Muscle layer of colon (tissue), 2 donors: ENCODE measurements at regions not wholly inside any gene's neighbourhood (a gene's known extent, or its start where the extent isn't known, plus 50 kb on each side); places are given as distances from the start of the nearest gene placed in this dataset.

Experiments used
- H3K27ac ChIP-seq: one replicate; pipeline ENCODE4 v1.7.0; 2013; ENCODE audit warnings: low read depth, mild to moderate bottlenecking, low read length, moderate library complexity
- H3K27me3 ChIP-seq, 2 donors: one replicate each; pipeline ENCODE4 v1.7.0; 2013; ENCODE audit warnings: low read length in 2 of 2, mild to moderate bottlenecking in 2 of 2; ENCODE audit not compliant: insufficient read depth in 2 of 2, control insufficient read depth in 1 of 2
- H3K36me3 ChIP-seq: one replicate; pipeline ENCODE4 v1.7.0; 2013; ENCODE audit warnings: mild to moderate bottlenecking, low read length; ENCODE audit not compliant: insufficient read depth
- H3K4me1 ChIP-seq: one replicate; pipeline ENCODE4 v1.7.0; 2013; ENCODE audit warnings: mild to moderate bottlenecking, low read length; ENCODE audit not compliant: insufficient read depth
- H3K4me3 ChIP-seq, 2 donors: one replicate each; pipeline ENCODE4 v1.7.0; 2013; ENCODE audit warnings: low read length in 2 of 2, low read depth in 1 of 2, mild to moderate bottlenecking in 1 of 2, moderate library complexity in 1 of 2
- H3K9ac ChIP-seq: one replicate; pipeline ENCODE4 v1.7.0; 2013; ENCODE audit warnings: low read length
- H3K9me3 ChIP-seq: one replicate; pipeline ENCODE4 v1.7.0; 2013; ENCODE audit warnings: mild to moderate bottlenecking, low read length
- donor health status: abdominal sarcoma.
- donor health status: Adenocarcinoma of cecum.

DNA sequence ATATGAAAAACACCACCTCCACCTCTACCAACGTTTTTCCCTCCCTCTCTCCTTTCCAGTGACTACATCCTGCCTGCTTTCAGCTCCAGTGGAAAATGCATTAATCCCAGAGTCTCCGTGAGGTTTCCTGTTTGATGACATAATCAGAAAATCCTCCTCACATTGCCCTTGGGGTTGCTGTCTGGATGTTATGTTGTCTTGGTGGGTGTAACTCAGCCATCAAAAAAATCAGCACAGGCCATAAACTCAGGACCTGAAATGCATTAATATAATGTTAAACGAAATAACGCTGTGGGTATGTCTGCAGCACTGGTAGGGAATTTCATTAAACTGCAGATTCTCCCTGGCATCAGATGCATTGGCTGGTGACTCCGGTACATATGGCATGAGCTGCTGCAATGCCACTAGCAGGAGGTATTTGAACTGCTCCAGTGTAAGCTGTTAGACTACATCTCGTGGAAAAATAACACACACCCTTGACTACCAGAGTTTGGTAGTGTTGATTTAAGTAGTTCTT, 297.8 kb downstream of the PRL start:
- Histone ChIP-seq H3K27me3 (no peaks in the 10 kb centered on the region), H3K4me1 (peaks cover 34% of the 10 kb centered on the region), H3K4me3 (no peak overlapping the region), H3K9ac (no peak overlapping the region), H3K36me3 (no peaks in the 10 kb centered on the region), H3K27ac (no peak overlapping the region), H3K9me3 (no peaks in the 10 kb centered on the region)

DNA sequence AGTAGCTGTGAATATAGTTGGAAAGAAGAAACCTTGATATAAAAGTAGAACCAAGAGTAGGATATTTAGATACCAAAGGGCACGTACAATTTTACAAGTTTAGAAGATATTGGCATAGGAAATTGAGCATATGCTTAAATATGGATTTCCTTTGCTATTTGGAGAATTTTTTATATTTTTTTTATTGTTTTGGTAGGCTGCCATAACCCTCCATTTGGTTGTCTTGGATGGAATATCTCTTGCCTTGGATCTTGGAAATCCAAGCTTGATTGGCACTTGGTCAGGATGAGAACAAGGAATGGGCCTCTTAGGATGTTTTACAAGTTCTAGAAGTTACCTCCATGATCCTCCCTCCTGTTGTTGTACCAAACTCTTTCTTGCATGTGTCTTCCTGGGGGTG, 297.1 kb downstream of the PRL start:
- Histone ChIP-seq H3K27me3 (no peaks in the 10 kb centered on the region), H3K27ac (no peak overlapping the region), H3K4me3 (no peak overlapping the region), H3K9ac (no peak overlapping the region), H3K4me1 (peaks cover 34% of the 10 kb centered on the region), H3K9me3 (no peaks in the 10 kb centered on the region), H3K36me3 (no peaks in the 10 kb centered on the region)

DNA sequence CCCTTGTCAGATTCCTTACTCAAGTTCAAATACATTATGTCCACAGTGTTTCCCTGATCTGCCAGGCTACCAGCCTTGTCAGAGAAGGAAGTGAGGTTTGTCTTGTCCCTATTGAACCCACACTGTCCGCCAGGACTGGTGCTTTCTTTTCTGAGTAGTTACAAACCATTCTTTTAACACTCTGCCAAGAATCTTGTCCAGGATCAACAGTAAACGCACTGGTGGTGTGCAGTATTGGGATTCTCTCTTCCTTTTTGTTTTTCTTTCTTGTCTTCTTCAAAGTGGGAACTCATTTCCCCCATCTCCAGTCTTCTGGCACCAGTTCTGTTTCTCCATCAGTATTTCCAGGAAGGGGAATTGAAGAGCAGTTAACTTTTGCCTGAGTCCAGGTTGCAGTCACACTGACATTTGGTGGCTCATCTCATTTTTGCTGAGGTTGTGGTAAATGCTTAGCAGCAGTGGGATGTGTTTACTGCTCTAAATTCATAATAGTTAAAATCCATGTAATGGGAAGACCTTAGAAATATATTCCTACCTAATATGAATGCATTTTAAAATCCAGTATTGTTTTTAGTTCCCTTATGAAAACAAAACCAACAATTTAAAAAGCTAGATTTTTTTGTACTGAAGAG, 295.3 kb downstream of the PRL start:
- H3K27me3 ChIP-seq: no peaks in the 10 kb centered on the region
- peaks cover 31% of the 10 kb centered on the region for H3K4me1 ChIP-seq
- H3K36me3 ChIP-seq: no peaks in the 10 kb centered on the region
- H3K9me3 ChIP-seq: no peaks in the 10 kb centered on the region
- no peak overlapping the region for H3K4me3 ChIP-seq
- H3K9ac ChIP-seq: no peak overlapping the region
- H3K27ac ChIP-seq: no peak overlapping the region

DNA sequence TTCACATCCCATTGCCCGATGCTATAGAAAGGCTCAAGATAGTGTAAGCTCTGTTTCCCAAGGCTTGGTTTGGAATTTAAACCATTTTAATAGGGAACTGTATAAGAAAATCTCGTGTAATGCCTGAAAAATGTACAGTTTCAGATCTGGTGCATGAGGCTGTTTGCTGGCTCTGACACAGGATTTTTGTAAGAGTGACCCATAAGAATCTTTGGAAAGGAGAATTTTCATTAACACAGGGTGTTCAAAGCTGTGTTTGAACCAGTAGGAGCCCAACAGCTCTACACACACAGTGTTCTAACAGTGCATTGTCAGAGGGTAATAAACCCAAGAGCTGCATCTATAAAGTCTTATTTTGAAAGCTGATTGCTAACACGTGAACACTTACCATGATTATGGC, 293.5 kb downstream of the PRL start:
- Histone ChIP-seq H3K27ac (no peak overlapping the region), H3K9ac (no peak overlapping the region), H3K4me1 (peaks cover 22% of the 10 kb centered on the region), H3K36me3 (no peaks in the 10 kb centered on the region), H3K9me3 (no peaks in the 10 kb centered on the region), H3K4me3 (no peak overlapping the region), H3K27me3 (no peaks in the 10 kb centered on the region)

DNA sequence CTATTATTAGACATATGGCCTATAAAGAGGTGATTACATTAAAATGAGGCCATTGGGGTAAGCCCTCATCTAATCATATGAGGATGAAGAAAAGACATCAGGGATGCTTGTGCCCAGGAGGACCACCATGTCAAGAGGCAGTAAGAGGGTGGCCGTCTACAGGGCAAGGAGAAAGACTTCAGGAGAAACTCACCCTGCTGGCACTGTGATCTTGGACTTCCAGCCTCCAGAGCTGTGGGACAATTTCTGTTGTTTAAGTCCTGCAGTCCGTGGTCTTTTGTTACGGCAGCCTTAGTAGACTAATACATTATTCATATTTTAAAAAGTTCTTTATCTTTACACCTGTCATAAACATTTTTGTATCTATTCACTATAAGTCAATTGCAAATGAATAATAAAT, 290.0 kb downstream of the PRL start:
- no peaks in the 10 kb centered on the region for H3K27me3 ChIP-seq
- H3K4me1 ChIP-seq: peaks cover under 1% of the 10 kb centered on the region
- no peak overlapping the region for H3K27ac ChIP-seq
- no peak overlapping the region for H3K9ac ChIP-seq
- H3K9me3 ChIP-seq: no peaks in the 10 kb centered on the region
- no peak overlapping the region for H3K4me3 ChIP-seq
- no peaks in the 10 kb centered on the region for H3K36me3 ChIP-seq

DNA sequence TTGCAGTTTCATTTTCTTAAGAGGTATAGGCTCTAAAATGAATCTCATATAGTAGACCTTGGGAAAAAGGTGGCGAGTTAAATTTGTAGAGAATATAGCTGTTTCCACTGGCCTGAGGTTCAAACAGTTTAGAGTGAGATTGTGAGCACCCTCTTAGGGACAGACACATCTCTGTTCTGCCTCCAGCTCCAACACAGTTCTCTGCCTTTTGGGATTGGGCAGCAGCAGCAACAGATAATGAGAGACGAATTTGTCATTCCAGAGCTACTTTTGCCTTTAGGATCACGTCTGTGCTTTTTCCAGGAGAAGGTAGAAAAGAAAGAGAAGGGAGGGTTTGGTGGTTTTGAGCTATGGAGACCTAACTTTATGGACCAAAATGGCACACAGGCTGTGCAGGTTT, 289.4 kb downstream of the PRL start:
- no peaks in the 10 kb centered on the region for H3K27me3 ChIP-seq
- H3K4me3 ChIP-seq: no peak overlapping the region
- no peaks in the 10 kb centered on the region for H3K9me3 ChIP-seq
- no peak overlapping the region for H3K27ac ChIP-seq
- no peaks in the 10 kb centered on the region for H3K36me3 ChIP-seq
- H3K9ac ChIP-seq: no peak overlapping the region
- no peaks in the 10 kb centered on the region for H3K4me1 ChIP-seq

DNA sequence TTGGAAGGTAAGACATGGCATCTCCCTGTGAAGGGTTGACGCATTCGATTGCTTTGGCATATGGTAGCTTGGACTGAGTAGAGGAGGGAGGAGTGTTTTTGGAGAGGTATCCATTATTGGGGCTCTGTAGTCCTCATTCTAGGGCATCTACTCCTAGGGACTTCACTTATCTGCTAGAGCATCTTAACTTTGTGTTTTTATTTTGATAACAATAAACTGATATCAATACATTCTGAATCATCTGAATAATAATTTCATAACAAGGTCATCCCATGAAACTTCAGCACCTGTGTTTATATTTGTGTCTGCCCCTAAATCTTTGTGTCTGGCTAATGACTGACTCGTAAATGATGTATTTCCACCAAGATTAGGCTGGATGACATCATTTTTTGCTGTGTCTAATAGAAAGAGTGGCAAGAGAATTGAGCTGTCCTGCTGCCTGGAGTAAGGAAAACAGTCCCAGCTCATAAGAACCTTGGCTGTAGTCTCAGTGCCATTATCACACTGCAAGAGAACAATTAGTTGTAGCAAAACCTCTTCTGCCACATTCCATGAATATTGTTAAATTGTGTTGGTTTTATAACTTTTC, 288.5 kb downstream of the PRL start:
- Histone ChIP-seq H3K4me1 (no peaks in the 10 kb centered on the region), H3K9ac (no peak overlapping the region), H3K4me3 (no peak overlapping the region), H3K27me3 (no peaks in the 10 kb centered on the region), H3K9me3 (no peaks in the 10 kb centered on the region), H3K27ac (no peak overlapping the region), H3K36me3 (no peaks in the 10 kb centered on the region)

DNA sequence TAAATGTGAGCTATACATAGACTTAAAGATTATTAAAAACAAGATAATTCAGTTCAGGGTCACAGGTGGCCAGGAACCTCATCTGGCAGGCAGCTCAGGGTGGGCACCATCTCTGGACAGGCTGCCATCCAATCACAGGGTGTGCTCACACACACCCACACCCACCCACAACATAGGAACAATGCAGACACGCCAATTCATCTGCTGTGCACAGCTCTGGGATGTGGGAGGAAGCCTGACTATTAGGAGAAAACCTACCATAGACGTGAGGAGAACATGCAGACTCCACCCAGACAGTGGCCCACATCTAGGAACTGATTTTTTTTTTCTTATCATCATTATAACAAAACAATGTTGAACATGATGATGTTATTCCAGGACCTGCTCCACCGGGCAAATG, 286.7 kb downstream of the PRL start:
- no peaks in the 10 kb centered on the region for H3K4me1 ChIP-seq
- H3K36me3 ChIP-seq: no peaks in the 10 kb centered on the region
- H3K9me3 ChIP-seq: no peaks in the 10 kb centered on the region
- no peak overlapping the region for H3K27ac ChIP-seq
- H3K9ac ChIP-seq: no peak overlapping the region
- no peaks in the 10 kb centered on the region for H3K27me3 ChIP-seq
- no peak overlapping the region for H3K4me3 ChIP-seq

DNA sequence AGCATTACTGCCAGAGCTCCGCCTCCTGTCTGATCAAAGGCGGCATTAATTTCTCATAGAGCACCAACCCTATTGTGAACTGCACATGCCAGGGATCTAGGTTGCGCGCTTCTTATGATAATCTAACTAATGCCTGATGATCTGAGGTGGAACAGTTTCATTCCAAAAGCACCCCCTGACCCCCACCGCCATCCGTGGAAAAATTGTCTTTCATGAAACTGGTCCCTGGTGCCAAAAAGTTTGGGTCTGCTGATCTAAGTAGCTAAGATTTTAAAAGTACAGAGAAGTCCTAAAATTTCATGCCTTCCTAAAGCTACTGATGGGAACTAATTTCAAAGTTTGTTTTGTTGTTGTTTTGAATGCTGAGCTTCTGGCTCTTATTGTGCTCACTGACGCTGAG, 281.6 kb downstream of the PRL start:
- H3K9me3 ChIP-seq: no peaks in the 10 kb centered on the region
- H3K9ac ChIP-seq: no peak overlapping the region
- no peaks in the 10 kb centered on the region for H3K27me3 ChIP-seq
- H3K27ac ChIP-seq: no peak overlapping the region
- peaks cover 14% of the 10 kb centered on the region for H3K4me1 ChIP-seq
- H3K4me3 ChIP-seq: no peak overlapping the region
- H3K36me3 ChIP-seq: no peaks in the 10 kb centered on the region

DNA sequence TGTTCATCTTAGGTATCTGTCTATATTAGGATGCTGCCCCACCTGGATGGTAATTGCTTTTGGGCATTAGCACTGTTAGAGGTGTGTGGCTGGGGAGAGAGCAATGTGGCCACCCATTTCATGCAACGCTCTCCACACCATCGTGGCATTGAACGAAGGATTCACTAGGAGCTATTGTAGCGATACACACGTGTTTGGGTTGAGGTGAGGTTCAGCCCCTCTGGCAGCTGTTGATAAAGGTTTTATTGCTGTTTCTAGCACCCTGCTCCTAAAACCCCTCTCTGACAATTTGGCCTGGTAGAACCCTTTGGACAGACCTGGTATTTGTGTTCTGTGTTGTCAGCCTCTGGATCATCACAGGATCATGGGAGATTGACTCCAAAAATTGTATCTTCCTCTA, 280.9 kb downstream of the PRL start:
- no peaks in the 10 kb centered on the region for H3K27me3 ChIP-seq
- H3K4me3 ChIP-seq: no peak overlapping the region
- H3K36me3 ChIP-seq: no peaks in the 10 kb centered on the region

DNA sequence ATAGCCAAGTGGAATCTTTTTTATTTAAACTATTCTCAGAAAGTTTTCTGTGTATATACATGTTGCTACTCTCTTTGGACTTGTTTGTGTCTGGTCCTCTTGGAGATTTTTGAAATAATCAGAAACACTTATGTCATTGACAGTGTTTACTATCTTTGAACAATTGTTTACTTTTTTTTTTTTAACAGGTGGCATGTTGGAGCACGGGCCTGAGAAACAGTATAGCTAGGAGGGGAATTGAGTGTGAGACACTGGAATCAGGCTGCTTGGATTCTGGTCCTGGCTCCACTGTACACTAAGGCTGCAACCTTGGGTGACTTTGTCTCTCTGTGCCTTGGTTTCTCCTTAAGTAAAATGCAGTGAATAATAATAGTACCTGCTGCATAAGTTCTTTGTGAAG, 279.6 kb downstream of the PRL start:
- H3K27ac ChIP-seq: no peak overlapping the region
- H3K4me3 ChIP-seq: no peak overlapping the region
- H3K9me3 ChIP-seq: no peaks in the 10 kb centered on the region
- H3K9ac ChIP-seq: no peak overlapping the region
- H3K4me1 ChIP-seq: peaks cover 14% of the 10 kb centered on the region
- H3K27me3 ChIP-seq: no peaks in the 10 kb centered on the region
- H3K36me3 ChIP-seq: no peaks in the 10 kb centered on the region

More for the DNA sequence above, 280.9 kb downstream of the PRL start:
- Histone ChIP-seq H3K27ac (no peak overlapping the region), H3K4me1 (peaks cover 14% of the 10 kb centered on the region), H3K9me3 (no peaks in the 10 kb centered on the region), H3K9ac (no peak overlapping the region)

DNA sequence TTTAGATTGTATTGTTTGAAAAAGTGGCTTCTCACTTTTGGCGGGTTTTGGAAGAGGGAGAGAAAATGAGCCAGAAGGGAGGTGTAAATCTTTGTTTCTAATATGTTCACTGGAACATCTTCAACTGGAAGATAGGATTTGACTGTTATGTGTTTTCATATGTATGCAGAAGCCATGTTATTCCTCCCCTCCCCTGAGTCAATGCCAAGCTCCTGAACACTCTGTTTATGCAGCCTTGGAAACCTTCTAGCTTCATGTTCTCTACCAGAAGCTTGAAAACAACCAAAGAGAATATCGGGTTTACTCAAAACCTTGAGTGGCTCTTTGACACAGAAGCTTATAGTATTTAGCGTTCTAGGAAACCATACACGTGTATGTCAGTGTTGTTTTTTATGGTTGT, 279.1 kb downstream of the PRL start:
- no peaks in the 10 kb centered on the region for H3K36me3 ChIP-seq
- no peaks in the 10 kb centered on the region for H3K27me3 ChIP-seq
- no peak overlapping the region for H3K27ac ChIP-seq
- no peaks in the 10 kb centered on the region for H3K9me3 ChIP-seq
- H3K9ac ChIP-seq: no peak overlapping the region
- H3K4me1 ChIP-seq: peaks cover 14% of the 10 kb centered on the region
- no peak overlapping the region for H3K4me3 ChIP-seq
